ENCODE measurements at regions not wholly inside any gene's neighbourhood (a gene's known extent, or its start where the extent isn't known, plus 50 kb on each side); places are given as distances from the start of the nearest gene placed in this dataset.
A peak's percentile ranks its signal among the peaks of the same experiment; 100 is the strongest.
"Not testable (repeated sequence)": the region's sequence is repeated elsewhere in the genome, so short reads cannot be mapped to it uniquely, and the experiment has no call there.

DNA sequence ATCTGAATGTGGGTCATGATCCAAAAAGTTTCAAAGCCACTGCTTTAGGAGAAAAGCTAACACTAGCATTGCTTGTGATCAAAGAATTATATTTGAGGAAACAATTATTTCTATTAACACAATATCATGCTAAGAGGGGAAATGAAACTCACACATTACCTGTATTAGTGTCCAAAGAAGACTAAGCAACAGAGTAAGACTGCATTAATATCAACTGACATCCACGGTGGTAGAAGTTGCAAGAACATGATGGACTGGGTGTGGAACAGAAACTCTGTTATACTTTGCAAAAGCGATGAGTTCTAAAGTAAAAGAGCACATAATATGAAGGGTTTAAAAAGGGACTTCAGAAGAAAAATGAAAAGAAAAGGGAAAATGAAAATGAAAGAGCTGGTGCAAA lies 648.3 kb upstream of the NECTIN3 start:
- TF ChIP-seq CTCF (conservative IDR thresholded peaks at IDR 0.05; ENCODE audit: low read depth, low read length): no peak
- DNase-seq (ENCODE audit: low read depth): no peak
- no peak overlapping the region for H3K4me3 ChIP-seq (ENCODE audit: low read depth, low read length)

GRCh38 chr3:110430146-110430545 lies 641.5 kb upstream of the NECTIN3 start:
- no peak for DNase-seq (ENCODE audit: low read depth)
- no peak for TF ChIP-seq CTCF (conservative IDR thresholded peaks at IDR 0.05; ENCODE audit: low read depth, low read length)
- no peak overlapping the region for H3K4me3 ChIP-seq (ENCODE audit: low read depth, low read length)

GRCh38 chr3:110436209-110436608 lies 635.4 kb upstream of the NECTIN3 start:
- TF ChIP-seq CTCF (conservative IDR thresholded peaks at IDR 0.05; ENCODE audit: low read depth, low read length): no peak
- no peak overlapping the region for H3K4me3 ChIP-seq (ENCODE audit: low read depth, low read length)
- DNase-seq (ENCODE audit: low read depth): no peak

DNA sequence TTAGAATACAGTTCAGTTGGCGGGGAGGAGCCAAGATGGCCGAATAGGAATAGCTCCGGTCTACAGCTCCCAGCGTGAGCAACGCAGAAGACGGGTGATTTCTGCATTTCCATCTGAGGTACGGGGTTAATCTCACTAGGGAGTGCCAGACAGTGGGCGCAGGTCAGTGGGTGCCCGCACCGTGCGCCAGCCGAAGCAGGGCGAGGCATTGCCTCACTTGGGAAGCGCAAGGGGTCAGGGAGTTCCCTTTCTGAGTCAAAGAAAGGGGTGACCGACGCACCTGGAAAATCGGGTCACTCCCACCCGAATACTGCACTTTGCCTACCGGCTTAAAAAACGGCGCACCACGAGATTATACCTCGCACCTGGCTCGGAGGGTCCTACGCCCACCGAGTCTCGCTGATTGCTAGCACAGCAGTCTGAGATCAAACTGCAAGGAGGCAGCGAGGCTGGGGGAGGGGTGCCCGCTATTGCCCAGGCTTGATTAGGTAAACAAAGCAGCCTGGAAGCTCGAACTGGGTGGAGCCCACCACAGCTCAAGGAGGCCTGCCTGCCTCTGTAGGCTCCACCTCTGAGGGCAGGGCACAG lies 631.5 kb upstream of the NECTIN3 start:
- not testable (repeated sequence) for DNase-seq (ENCODE audit: low read depth); H3K4me3 ChIP-seq (ENCODE audit: low read depth, low read length)

DNA sequence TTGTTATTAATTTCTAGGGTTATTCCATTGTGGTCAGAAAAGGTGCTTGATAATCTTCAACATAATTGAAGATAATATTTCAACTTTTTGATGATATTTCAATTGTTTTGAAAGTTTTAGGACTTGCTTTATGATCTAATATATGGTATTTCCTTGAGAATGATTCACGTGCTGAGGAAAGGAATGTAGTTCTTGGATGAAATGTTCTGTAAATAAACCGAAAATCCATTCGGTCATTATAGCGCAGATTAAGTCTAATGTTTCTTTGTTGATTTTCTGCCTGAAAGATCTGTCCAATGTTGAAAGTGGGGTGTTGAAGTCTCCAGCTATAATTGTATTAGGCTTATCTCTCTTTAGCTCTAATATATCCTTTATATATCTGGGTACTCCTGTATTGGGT lies 617.5 kb upstream of the NECTIN3 start:
- no peak for DNase-seq (ENCODE audit: low read depth)
- no peak for TF ChIP-seq CTCF (conservative IDR thresholded peaks at IDR 0.05; ENCODE audit: low read depth, low read length)

GRCh38 chr3:110456001-110456400 lies 615.6 kb upstream of the NECTIN3 start:
- no peak overlapping the region for H3K4me3 ChIP-seq (ENCODE audit: low read depth, low read length)
- no peak for TF ChIP-seq CTCF (conservative IDR thresholded peaks at IDR 0.05; ENCODE audit: low read depth, low read length)
- DNase-seq (ENCODE audit: low read depth): no peak

More for the DNA sequence above, 617.5 kb upstream of the NECTIN3 start:
- H3K4me3 ChIP-seq (ENCODE audit: low read depth, low read length): no peak overlapping the region

- DNase-seq (ENCODE audit: low read depth): no peak
- H3K4me3 ChIP-seq (ENCODE audit: low read depth, low read length): no peak overlapping the region
- TF ChIP-seq CTCF (conservative IDR thresholded peaks at IDR 0.05; ENCODE audit: low read depth, low read length): peak; percentile 14
Observed at GRCh38 chr3:110456438-110457138, 615.0 kb upstream of the NECTIN3 start.

Measured in epithelial cell of proximal tubule (primary cell).